Panc1 (cell line): ENCODE measurements at regions not wholly inside any gene's neighbourhood (a gene's known extent, or its start where the extent isn't known, plus 50 kb on each side); places are given as distances from the start of the nearest gene placed in this dataset.

Experiments
- ATAC-seq: fragments of 200-7000 bp; cut with Tn5 transposase; 2 replicates; pipeline ENCODE4 v1.9.1; 2020; ENCODE audit warnings: mild to moderate bottlenecking, moderate library complexity
- BruUV-seq: library from RNA; stranded (reverse); fragments of 400-500 nt; replicated peaks from 2 replicates; lab custom pipeline; 2021; lab: Mats Ljungman, UMichigan
- CTCF ChIA-PET: fragments of 300-600 bp; sonication (Branson Sonifier 250); formaldehyde crosslinking; loops from one replicate; lab custom pipeline; 2022; ENCODE audit warnings: antibody characterized with exemption; lab: Charles Lee
- POLR2A ChIA-PET: fragments of 300-600 bp; sonication (Branson Sonifier 250); formaldehyde crosslinking; loops from one replicate; lab custom pipeline; 2022; ENCODE audit warnings: antibody characterized with exemption; lab: Charles Lee
- DNase-seq: peaks from one replicate; pipeline ENCODE4 v3.0.0-alpha.2; 2010; ENCODE audit warnings: low read depth, low spot score
- H3K27ac ChIP-seq: 2 replicates; pipeline ENCODE4 v1.5.1; 2011; ENCODE audit warnings: mild to moderate bottlenecking, low read length, inconsistent platforms
- H3K27me3 ChIP-seq: fragments of 200-500 bp; sonication (Bioruptor generic); 2 replicates; pipeline ENCODE4 v1.6.0; 2014; ENCODE audit warnings: low read length, inconsistent platforms; ENCODE audit not compliant: control insufficient read depth, insufficient read depth
- H3K36me3 ChIP-seq: fragments of 200-500 bp; sonication (Bioruptor generic); 2 replicates; pipeline ENCODE4 v1.5.1; 2014; ENCODE audit warnings: inconsistent platforms, mild to moderate bottlenecking, low read length, moderate library complexity; ENCODE audit not compliant: control insufficient read depth, insufficient read depth
- H3K4me1 ChIP-seq: 2 replicates; pipeline ENCODE4 v1.5.1; 2011; ENCODE audit warnings: inconsistent platforms, mild to moderate bottlenecking, low read length, moderate library complexity; ENCODE audit not compliant: control insufficient read depth, insufficient read depth
- H3K4me3 ChIP-seq, 2 experiments: 2 replicates each; pipeline ENCODE4 v1.5.1; 2011 to 2012; ENCODE audit warnings: low read depth in 2 of 2, low read length in 2 of 2, mild to moderate bottlenecking in 2 of 2, inconsistent platforms in 1 of 2, moderate library complexity in 1 of 2
- H3K9me3 ChIP-seq: fragments of 200-500 bp; sonication (Bioruptor generic); 2 replicates; pipeline ENCODE4 v1.5.1; 2014; ENCODE audit warnings: low read depth, mild to moderate bottlenecking, inconsistent platforms, low read length, moderate library complexity; ENCODE audit not compliant: control insufficient read depth, insufficient read depth
- POLR2AphosphoS5 ChIP-seq: IDR thresholded peaks from 2 replicates; pipeline ENCODE4 v1.6.1; 2012; ENCODE audit warnings: mild to moderate bottlenecking, low read depth, low read length, moderate library complexity
- SIN3A ChIP-seq: IDR thresholded peaks from 2 replicates; pipeline ENCODE4 v1.6.1; 2012; ENCODE audit warnings: low read depth, mild to moderate bottlenecking, low read length, moderate library complexity, borderline replicate concordance; ENCODE audit not compliant: insufficient read depth
- TCF7L2 ChIP-seq: IDR thresholded peaks from 2 replicates; pipeline ENCODE4 v1.6.1; 2011; ENCODE audit warnings: mild to moderate bottlenecking, low read depth, low read length, inconsistent platforms
- in situ Hi-C: cut with HindIII; loops from 2 replicates; pipeline ENCODE4 v1.10.0; 2016; ENCODE audit warnings: low sequenced_read_pairs, low pct_unique_long_range_greater_than_20kb
- intact Hi-C: fragments of 100-400 bp; cut with micrococcal nuclease; formaldehyde crosslinking; loops from one replicate; pipeline ENCODE4 v1.10.0; 2022; ENCODE audit not compliant: unreplicated experiment
- TF ChIP-seq, protein P1 (sequence below): fragments of 450-650 bp; IDR thresholded peaks from 2 replicates; pipeline ENCODE4 v1.5.1; 2017; ENCODE audit warnings: mild to moderate bottlenecking
- TF ChIP-seq, protein P2 (sequence below), 2 experiments: IDR thresholded peaks; 2 replicates each; pipeline ENCODE4 v1.6.1; 2011 to 2012; ENCODE audit warnings: low read depth in 2 of 2, control low read depth in 1 of 2, low read length in 1 of 2, mild to moderate bottlenecking in 1 of 2, moderate library complexity in 1 of 2; ENCODE audit not compliant: insufficient read depth in 1 of 2

DNA sequence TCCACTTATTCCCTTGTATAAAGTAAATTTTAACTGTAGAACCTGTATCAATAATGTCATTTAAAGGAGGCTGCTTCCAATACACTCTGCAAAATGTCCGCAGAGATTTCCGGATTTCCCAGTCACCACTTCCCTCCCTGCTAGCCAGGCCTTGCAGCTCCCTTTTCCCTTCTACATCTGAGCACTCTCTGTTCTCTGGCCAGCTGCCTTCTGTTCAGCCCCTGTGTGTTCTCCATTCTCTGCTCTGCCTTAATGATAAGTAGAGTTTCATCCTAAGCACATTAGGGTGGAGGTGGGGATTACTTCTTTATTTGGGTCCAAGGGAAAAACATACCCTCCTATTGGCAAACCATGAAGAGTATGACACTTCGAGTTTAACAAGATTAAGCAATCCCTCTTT lies 719.6 kb upstream of the WWC1 start:
- no peaks in the 10 kb centered on the region for H3K9me3 ChIP-seq
- no peak overlapping the region for H3K4me3 ChIP-seq
- no TSS peak for BruUV-seq
- ChIA-PET CTCF (no interaction called here), POLR2A (no interaction called here)
- no peaks in the 10 kb centered on the region; the same call in 1 of the 2 replicates for H3K36me3 ChIP-seq
- H3K27ac ChIP-seq = no peak overlapping the region
- no peak for TF ChIP-seq TCF7L2
- TF ChIP-seq POLR2AphosphoS5 = no peak
- TF ChIP-seq, protein P1, sequence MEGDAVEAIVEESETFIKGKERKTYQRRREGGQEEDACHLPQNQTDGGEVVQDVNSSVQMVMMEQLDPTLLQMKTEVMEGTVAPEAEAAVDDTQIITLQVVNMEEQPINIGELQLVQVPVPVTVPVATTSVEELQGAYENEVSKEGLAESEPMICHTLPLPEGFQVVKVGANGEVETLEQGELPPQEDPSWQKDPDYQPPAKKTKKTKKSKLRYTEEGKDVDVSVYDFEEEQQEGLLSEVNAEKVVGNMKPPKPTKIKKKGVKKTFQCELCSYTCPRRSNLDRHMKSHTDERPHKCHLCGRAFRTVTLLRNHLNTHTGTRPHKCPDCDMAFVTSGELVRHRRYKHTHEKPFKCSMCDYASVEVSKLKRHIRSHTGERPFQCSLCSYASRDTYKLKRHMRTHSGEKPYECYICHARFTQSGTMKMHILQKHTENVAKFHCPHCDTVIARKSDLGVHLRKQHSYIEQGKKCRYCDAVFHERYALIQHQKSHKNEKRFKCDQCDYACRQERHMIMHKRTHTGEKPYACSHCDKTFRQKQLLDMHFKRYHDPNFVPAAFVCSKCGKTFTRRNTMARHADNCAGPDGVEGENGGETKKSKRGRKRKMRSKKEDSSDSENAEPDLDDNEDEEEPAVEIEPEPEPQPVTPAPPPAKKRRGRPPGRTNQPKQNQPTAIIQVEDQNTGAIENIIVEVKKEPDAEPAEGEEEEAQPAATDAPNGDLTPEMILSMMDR = no peak
- TF ChIP-seq, protein P2, sequence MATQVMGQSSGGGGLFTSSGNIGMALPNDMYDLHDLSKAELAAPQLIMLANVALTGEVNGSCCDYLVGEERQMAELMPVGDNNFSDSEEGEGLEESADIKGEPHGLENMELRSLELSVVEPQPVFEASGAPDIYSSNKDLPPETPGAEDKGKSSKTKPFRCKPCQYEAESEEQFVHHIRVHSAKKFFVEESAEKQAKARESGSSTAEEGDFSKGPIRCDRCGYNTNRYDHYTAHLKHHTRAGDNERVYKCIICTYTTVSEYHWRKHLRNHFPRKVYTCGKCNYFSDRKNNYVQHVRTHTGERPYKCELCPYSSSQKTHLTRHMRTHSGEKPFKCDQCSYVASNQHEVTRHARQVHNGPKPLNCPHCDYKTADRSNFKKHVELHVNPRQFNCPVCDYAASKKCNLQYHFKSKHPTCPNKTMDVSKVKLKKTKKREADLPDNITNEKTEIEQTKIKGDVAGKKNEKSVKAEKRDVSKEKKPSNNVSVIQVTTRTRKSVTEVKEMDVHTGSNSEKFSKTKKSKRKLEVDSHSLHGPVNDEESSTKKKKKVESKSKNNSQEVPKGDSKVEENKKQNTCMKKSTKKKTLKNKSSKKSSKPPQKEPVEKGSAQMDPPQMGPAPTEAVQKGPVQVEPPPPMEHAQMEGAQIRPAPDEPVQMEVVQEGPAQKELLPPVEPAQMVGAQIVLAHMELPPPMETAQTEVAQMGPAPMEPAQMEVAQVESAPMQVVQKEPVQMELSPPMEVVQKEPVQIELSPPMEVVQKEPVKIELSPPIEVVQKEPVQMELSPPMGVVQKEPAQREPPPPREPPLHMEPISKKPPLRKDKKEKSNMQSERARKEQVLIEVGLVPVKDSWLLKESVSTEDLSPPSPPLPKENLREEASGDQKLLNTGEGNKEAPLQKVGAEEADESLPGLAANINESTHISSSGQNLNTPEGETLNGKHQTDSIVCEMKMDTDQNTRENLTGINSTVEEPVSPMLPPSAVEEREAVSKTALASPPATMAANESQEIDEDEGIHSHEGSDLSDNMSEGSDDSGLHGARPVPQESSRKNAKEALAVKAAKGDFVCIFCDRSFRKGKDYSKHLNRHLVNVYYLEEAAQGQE (IDR thresholded peaks at IDR 0.05; ENCODE audit: insufficient read depth in 1 of 2, low read depth in 2 of 2, low read length in 1 of 2) = no peak
- TF ChIP-seq SIN3A = no peak
- peaks cover 45% of the 10 kb centered on the region for H3K27me3 ChIP-seq
- intact Hi-C loops = no loop called here
- no peak for DNase-seq
- 0 out of 2 replicates have a peak, but pooled peaks cover 2% of the 10 kb centered on the region for H3K4me1 ChIP-seq
- in situ Hi-C loops = no loop called here
- no peak for ATAC-seq

DNA sequence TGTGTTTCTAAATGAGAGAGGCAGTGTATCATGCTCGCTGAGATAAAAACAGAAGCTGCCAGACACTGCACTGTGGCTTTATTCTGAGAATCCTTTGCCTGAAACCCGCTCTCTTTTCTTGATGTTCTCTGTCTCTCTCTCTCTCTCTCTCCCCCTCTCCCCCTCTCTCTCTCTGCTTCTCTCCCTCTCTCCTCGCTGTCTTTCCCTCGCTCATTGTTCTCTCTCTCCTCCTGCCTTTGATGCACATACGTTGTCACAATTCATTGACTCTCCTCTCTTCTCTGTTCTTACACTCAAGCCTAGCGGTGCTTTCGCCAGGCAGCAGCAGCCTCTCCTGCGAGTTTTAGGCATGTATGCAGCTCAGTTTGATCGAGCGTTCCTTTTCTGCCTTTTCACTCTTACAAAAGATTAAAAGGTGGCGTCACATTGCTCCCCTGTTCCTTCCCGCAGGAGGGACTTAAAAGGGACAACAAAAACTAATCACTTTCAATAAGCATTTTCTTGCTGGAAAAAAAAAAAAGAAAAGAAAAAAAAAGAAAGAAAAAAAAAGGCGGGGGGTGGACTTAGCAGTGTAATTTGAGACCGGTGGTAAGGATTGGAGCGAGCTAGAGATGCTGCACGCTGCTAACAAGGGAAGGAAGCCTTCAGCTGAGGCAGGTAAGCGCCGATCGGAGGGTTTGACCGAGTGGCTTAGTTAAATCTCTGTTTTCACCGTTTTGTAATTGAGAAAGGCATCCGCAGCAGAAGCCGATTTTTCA lies 717.9 kb upstream of the WWC1 start:
- DNase-seq (no peak), ATAC-seq (peak; percentile 76)
- POLR2A ChIA-PET = no interaction called here
- no peak overlapping the region for H3K27ac ChIP-seq
- intact Hi-C loops (no loop called here), in situ Hi-C loops (no loop called here)
- H3K27me3 ChIP-seq = peaks cover 45% of the 10 kb centered on the region
- H3K36me3 ChIP-seq = no peaks in the 10 kb centered on the region; the same call in 1 of the 2 replicates
- CTCF ChIA-PET = no interaction called here
- BruUV-seq = no TSS peak
- H3K9me3 ChIP-seq = no peaks in the 10 kb centered on the region
- TF ChIP-seq POLR2AphosphoS5 (no peak), TCF7L2 (no peak), SIN3A (no peak)
- TF ChIP-seq, protein P1 = no peak
- TF ChIP-seq, protein P2 (IDR thresholded peaks at IDR 0.05; ENCODE audit: insufficient read depth in 1 of 2, low read depth in 2 of 2, low read length in 1 of 2) = no peak
- H3K4me3 ChIP-seq = peak overlapping the region; percentile 13 to 34
- 0 out of 2 replicates have a peak, but pooled peaks cover 2% of the 10 kb centered on the region for H3K4me1 ChIP-seq
